ENCODE measurements at regions not wholly inside any gene's neighbourhood (a gene's known extent, or its start where the extent isn't known, plus 50 kb on each side); places are given as distances from the start of the nearest gene placed in this dataset.

DNA sequence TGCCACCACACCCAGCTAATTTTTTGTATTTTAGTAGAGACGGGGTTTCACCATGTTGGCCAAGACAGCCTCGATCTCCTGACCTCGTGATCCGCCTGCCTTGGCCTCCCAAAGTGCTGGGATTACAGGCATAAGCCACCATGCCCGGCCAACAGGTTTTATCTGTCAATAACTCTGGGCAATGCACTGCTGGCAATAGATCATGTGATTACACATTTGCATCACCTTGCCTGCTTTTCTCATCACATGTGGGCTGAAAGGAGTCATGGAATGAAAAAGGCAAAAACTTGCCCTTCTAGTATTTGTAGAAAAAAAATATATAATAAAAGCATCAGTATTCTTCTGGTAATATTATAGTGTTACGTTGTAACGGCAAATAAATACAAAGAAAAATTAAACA, 164.5 kb downstream of the NHLRC3 start:
- TF ChIP-seq CTCF (IDR thresholded peaks at IDR 0.05) (no peak), POLR2A (IDR thresholded peaks at IDR 0.05) (no peak)

Measured in adrenal gland (tissue), 5 donors.